AG04450 (cell line): ENCODE measurements at regions not wholly inside any gene's neighbourhood (a gene's known extent, or its start where the extent isn't known, plus 50 kb on each side); places are given as distances from the start of the nearest gene placed in this dataset.

Experiments used
- CTCF ChIA-PET: fragments of 300-600, 350-600 bp; formaldehyde crosslinking; extraction: SDS; loops from one replicate; lab custom pipeline; 2022; ENCODE audit warnings: antibody characterized with exemption, inconsistent platforms; lab: Charles Lee
- POLR2A ChIA-PET: fragments of 350-600 bp; formaldehyde crosslinking; extraction: SDS; loops from one replicate; lab custom pipeline; 2021; ENCODE audit warnings: antibody characterized with exemption, inconsistent platforms; lab: Yijun Ruan, JAX
- DNase-seq: peaks from one replicate; pipeline ENCODE4 v3.0.0-alpha.2; 2011; ENCODE audit warnings: low read depth, low spot score
- H3K27ac ChIP-seq: one replicate; pipeline ENCODE4 v1.5.1; 2012; ENCODE audit warnings: low read depth, low read length, control low read depth
- H3K27me3 ChIP-seq: one replicate; pipeline ENCODE4 v1.6.0; 2012; ENCODE audit warnings: low read length; ENCODE audit not compliant: control insufficient read depth, insufficient read depth
- H3K4me3 ChIP-seq: 2 replicates; pipeline ENCODE4 v1.5.1; 2011; ENCODE audit warnings: mild to moderate bottlenecking, low read depth, low read length, control low read depth
- H3K9me3 ChIP-seq: 2 replicates; pipeline ENCODE4 v1.5.1; 2012; ENCODE audit warnings: low read length; ENCODE audit not compliant: control insufficient read depth, insufficient read depth
- TF ChIP-seq, protein P1 (sequence below): IDR thresholded peaks from 2 replicates; pipeline ENCODE4 v1.5.1; 2011; ENCODE audit warnings: low read depth, low read length, control low read depth, inconsistent platforms

DNA sequence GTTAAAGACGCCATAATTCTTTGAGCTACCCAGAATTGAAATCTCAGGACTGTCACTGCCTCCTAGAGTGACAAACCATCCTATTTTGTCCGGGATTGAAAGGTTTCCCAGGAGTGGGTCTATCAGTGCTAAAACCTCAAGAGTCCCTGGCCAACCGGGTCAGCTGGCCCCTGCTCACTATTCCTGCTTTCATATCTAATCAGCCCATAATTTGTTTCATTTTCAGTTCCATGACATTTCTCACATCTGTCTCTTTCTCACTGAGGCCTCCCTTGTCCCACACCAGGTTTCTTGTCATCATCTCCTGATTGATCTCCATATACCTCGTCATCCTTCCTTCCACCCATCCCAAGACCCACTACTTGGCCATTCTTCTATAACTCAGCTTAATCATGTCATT lies 98.2 kb downstream of the SLC35B3 start:
- ChIA-PET POLR2A (no interaction called here), CTCF (no interaction called here)
- Histone ChIP-seq H3K27me3 (no peaks in the 10 kb centered on the region), H3K9me3 (no peaks in the 10 kb centered on the region; the same call in none of the 2 replicates), H3K27ac (no peak overlapping the region), H3K4me3 (no peak overlapping the region)
- TF ChIP-seq, protein P1, sequence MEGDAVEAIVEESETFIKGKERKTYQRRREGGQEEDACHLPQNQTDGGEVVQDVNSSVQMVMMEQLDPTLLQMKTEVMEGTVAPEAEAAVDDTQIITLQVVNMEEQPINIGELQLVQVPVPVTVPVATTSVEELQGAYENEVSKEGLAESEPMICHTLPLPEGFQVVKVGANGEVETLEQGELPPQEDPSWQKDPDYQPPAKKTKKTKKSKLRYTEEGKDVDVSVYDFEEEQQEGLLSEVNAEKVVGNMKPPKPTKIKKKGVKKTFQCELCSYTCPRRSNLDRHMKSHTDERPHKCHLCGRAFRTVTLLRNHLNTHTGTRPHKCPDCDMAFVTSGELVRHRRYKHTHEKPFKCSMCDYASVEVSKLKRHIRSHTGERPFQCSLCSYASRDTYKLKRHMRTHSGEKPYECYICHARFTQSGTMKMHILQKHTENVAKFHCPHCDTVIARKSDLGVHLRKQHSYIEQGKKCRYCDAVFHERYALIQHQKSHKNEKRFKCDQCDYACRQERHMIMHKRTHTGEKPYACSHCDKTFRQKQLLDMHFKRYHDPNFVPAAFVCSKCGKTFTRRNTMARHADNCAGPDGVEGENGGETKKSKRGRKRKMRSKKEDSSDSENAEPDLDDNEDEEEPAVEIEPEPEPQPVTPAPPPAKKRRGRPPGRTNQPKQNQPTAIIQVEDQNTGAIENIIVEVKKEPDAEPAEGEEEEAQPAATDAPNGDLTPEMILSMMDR = no peak
- no peak for DNase-seq

DNA sequence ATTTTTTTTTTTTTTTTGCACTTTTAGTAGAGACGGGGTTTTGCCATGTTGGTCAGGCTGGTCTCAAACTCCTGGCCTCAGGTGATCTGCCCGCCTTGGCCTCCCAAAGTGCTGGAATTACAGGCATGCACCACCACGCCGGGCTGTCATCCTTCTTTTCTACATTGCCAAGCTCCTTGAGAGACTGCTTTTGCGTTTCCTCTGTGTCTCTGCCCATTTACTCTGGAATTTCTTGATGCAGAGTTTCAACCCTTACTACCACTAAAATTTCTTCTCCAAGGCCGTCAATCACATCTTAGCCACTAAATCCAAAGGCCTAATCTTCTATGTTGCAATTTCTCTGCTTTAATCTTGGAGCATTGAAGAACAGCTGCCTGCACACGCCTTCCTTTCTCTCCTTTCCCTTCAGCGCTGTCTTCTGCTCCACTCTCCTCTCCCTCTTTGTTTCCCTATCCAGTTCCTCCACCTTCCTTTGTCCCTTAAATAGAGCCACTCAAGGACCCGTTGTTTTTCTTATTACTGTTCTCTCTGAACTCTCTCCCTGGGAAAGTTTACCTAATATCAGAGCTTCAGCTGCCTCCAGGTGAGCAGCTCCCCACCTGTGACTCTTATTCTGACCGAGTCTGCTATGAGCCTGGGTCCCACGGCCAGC lies 98.8 kb downstream of the SLC35B3 start:
- TF ChIP-seq, protein P1 = no peak
- CTCF ChIA-PET = no interaction called here

DNA sequence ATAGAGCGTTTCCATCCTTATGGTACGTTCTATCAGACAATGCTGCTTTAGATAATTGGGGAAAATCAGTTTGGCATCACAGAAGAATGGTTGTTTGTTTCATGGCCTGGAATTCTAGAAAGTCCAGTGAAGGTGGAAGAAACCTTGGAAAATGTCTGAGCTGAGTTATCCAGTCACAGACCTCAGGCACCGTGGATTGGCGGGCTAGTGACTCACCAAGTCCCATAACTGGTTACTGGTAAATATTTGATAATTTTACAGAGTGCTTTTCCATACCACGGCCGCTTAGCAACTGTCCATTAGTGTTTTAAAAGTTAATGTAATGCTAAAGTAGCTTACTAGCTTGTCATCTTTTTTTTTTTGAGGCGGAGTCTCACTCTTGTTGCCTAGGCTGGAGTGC lies 99.4 kb downstream of the SLC35B3 start:
- Histone ChIP-seq H3K4me3 (no peak overlapping the region), H3K27ac (no peak overlapping the region), H3K9me3 (no peaks in the 10 kb centered on the region; the same call in none of the 2 replicates), H3K27me3 (no peaks in the 10 kb centered on the region)
- POLR2A ChIA-PET = no interaction called here
- TF ChIP-seq, protein P1 = no peak
- no peak for DNase-seq
- CTCF ChIA-PET = no interaction called here

More for the DNA sequence above, 98.8 kb downstream of the SLC35B3 start:
- no peaks in the 10 kb centered on the region; the same call in none of the 2 replicates for H3K9me3 ChIP-seq
- POLR2A ChIA-PET = no interaction called here
- no peak for DNase-seq
- no peak overlapping the region for H3K4me3 ChIP-seq
- no peaks in the 10 kb centered on the region for H3K27me3 ChIP-seq
- no peak overlapping the region for H3K27ac ChIP-seq

DNA sequence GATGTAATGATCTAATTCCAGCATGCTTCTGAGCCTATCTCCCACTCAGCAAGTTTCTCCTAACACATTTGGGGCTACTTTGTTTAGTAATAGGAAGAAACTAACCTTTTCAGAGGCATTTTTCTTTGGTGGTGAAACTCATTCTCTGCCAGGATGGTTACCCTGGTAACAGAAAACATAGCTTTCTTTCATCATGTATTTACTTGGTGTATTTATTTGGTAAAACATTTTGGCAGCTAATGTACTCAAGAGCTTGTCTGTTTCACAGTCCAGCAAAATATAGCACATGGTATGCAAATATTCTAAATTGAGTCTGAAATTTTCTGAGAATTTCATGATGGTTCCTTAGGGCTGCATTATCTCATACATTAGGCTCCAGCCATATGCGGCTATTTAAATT lies 100.0 kb downstream of the SLC35B3 start:
- ChIA-PET POLR2A (no interaction called here), CTCF (no interaction called here)
- Histone ChIP-seq H3K27ac (no peak overlapping the region), H3K4me3 (no peak overlapping the region), H3K27me3 (no peaks in the 10 kb centered on the region), H3K9me3 (no peaks in the 10 kb centered on the region; the same call in none of the 2 replicates)
- DNase-seq = no peak
- TF ChIP-seq, protein P1 = no peak

DNA sequence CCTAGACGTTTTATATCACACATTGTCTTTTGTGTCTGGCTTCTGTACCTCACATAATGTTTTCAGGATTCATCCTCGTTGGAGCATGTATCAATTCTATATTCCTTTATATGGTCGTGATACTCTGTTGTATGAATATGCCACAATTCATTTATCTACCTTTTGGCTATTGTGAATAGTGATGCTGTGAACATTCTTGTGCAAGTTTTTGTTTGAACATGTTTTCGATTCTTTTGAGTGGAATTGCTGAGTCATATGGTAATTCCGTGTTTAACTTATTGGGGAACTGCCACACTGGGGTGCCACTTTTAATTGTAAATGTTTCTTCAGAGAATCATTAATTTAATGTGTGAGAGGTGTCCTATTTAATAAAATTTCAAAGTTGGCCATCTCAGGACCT lies 101.2 kb downstream of the SLC35B3 start:
- no peak for DNase-seq
- ChIA-PET POLR2A (no interaction called here), CTCF (no interaction called here)
- TF ChIP-seq, protein P1 = no peak
- Histone ChIP-seq H3K9me3 (no peaks in the 10 kb centered on the region; the same call in none of the 2 replicates), H3K4me3 (no peak overlapping the region), H3K27me3 (no peaks in the 10 kb centered on the region), H3K27ac (no peak overlapping the region)
